H9 (cell line): ENCODE measurements at regions not wholly inside any gene's neighbourhood (a gene's known extent, or its start where the extent isn't known, plus 50 kb on each side); places are given as distances from the start of the nearest gene placed in this dataset.

Experiments
- DNase-seq: peaks from one replicate; pipeline ENCODE4 v3.0.0-alpha.2; 2017
- H2AFZ ChIP-seq: one replicate; pipeline ENCODE4 v1.6.1; 2013; ENCODE audit warnings: mild to moderate bottlenecking, low read length, control low read depth, moderate library complexity
- H2AK5ac ChIP-seq: 2 replicates; pipeline ENCODE4 v1.6.1; 2013; ENCODE audit warnings: low read length, control low read depth, mixed read lengths; ENCODE audit not compliant: insufficient read length
- H2BK120ac ChIP-seq: one replicate; pipeline ENCODE4 v1.6.1; 2013; ENCODE audit warnings: low read depth, mild to moderate bottlenecking, low read length, control low read depth, inconsistent platforms; ENCODE audit not compliant: poor library complexity, severe bottlenecking
- H2BK12ac ChIP-seq: 2 replicates; pipeline ENCODE4 v1.6.1; 2013; ENCODE audit warnings: low read length, control low read depth, mixed read lengths, low read depth; ENCODE audit not compliant: insufficient read length
- H2BK15ac ChIP-seq: 2 replicates; pipeline ENCODE4 v1.6.1; 2013; ENCODE audit warnings: low read depth, low read length, control low read depth
- H2BK20ac ChIP-seq: one replicate; pipeline ENCODE4 v1.6.1; 2013; ENCODE audit warnings: low read depth, mild to moderate bottlenecking, low read length, control low read depth, inconsistent platforms; ENCODE audit not compliant: poor library complexity, severe bottlenecking
- H2BK5ac ChIP-seq: 2 replicates; pipeline ENCODE4 v1.6.1; 2013; ENCODE audit warnings: low read length, control low read depth, mixed read lengths; ENCODE audit not compliant: insufficient read length
- H3K14ac ChIP-seq: 2 replicates; pipeline ENCODE4 v1.6.1; 2013; ENCODE audit warnings: low read length, control low read depth; ENCODE audit not compliant: insufficient read depth
- H3K18ac ChIP-seq: 2 replicates; pipeline ENCODE4 v1.6.1; 2013; ENCODE audit warnings: low read depth, mild to moderate bottlenecking, mixed read lengths, low read length, control low read depth; ENCODE audit not compliant: insufficient read length
- H3K23ac ChIP-seq: 2 replicates; pipeline ENCODE4 v1.6.1; 2013; ENCODE audit warnings: low read length, control low read depth, mixed read lengths, low read depth; ENCODE audit not compliant: insufficient read length
- H3K23me2 ChIP-seq: 2 replicates; pipeline ENCODE4 v1.6.1; 2013; ENCODE audit warnings: low read depth, mild to moderate bottlenecking, mixed read lengths, low read length, control low read depth; ENCODE audit not compliant: insufficient read length, poor library complexity, severe bottlenecking
- H3K27ac ChIP-seq: 2 replicates; pipeline ENCODE4 v1.5.1; 2013; ENCODE audit warnings: low read length, control low read depth, mixed read lengths, low read depth; ENCODE audit not compliant: insufficient read length
- H3K27me3 ChIP-seq: 2 replicates; pipeline ENCODE4 v1.6.1; 2013; ENCODE audit warnings: low read length, control low read depth, inconsistent platforms; ENCODE audit not compliant: insufficient read depth
- H3K4ac ChIP-seq: 2 replicates; pipeline ENCODE4 v1.6.1; 2013; ENCODE audit warnings: low read depth, mild to moderate bottlenecking, control low read depth, inconsistent platforms, low read length, moderate library complexity
- H3K4me1 ChIP-seq: 2 replicates; pipeline ENCODE4 v1.6.1; 2013; ENCODE audit warnings: low read length, control low read depth, inconsistent platforms; ENCODE audit not compliant: insufficient read depth
- H3K4me2 ChIP-seq: 2 replicates; pipeline ENCODE4 v1.6.1; 2013; ENCODE audit warnings: low read length, control low read depth, mixed read lengths; ENCODE audit not compliant: insufficient read length, insufficient read depth
- H3K56ac ChIP-seq: 2 replicates; pipeline ENCODE4 v1.6.1; 2013; ENCODE audit warnings: low read depth, mild to moderate bottlenecking, mixed read lengths, low read length, control low read depth; ENCODE audit not compliant: insufficient read length
- H3K79me1 ChIP-seq: 2 replicates; pipeline ENCODE4 v1.6.1; 2013; ENCODE audit warnings: low read depth, mild to moderate bottlenecking, moderate library complexity, low read length, control low read depth, inconsistent platforms; ENCODE audit not compliant: insufficient read depth, poor library complexity, severe bottlenecking
- H3K79me2 ChIP-seq: 2 replicates; pipeline ENCODE4 v1.6.1; 2013; ENCODE audit warnings: low read length, control low read depth, inconsistent platforms; ENCODE audit not compliant: insufficient read depth
- H3K9ac ChIP-seq: 2 replicates; pipeline ENCODE4 v1.6.1; 2013; ENCODE audit warnings: low read length, control low read depth, mixed read lengths; ENCODE audit not compliant: insufficient read length; ENCODE audit errors: extremely low read depth
- H3K9me3 ChIP-seq: one replicate; pipeline ENCODE4 v1.6.1; 2013; ENCODE audit warnings: low read depth, low read length, inconsistent platforms; ENCODE audit not compliant: control insufficient read depth
- H3T11ph ChIP-seq: one replicate; pipeline ENCODE4 v1.6.1; 2013; ENCODE audit warnings: mild to moderate bottlenecking, low read length, control low read depth, inconsistent platforms
- H4K20me1 ChIP-seq: one replicate; pipeline ENCODE4 v1.6.1; 2013; ENCODE audit not compliant: control insufficient read depth, insufficient read length, insufficient read depth
- H4K5ac ChIP-seq: 2 replicates; pipeline ENCODE4 v1.6.1; 2013; ENCODE audit warnings: low read depth, mild to moderate bottlenecking, mixed read lengths, low read length, control low read depth; ENCODE audit not compliant: insufficient read length
- H4K8ac ChIP-seq: replicated peaks from 2 replicates; pipeline ENCODE4 v1.6.1; 2013; ENCODE audit warnings: low read length, control low read depth, mixed read lengths, low read depth; ENCODE audit not compliant: insufficient read length
- H4K91ac ChIP-seq: 2 replicates; pipeline ENCODE4 v1.6.1; 2013; ENCODE audit warnings: low read depth, mild to moderate bottlenecking, moderate library complexity, mixed read lengths, low read length, control low read depth; ENCODE audit not compliant: insufficient read length
- H3K27ac Mint-ChIP-seq, 3 experiments: 2 replicates in 2 of 3; 3 replicates in 1 of 3; pipeline ENCODE4 v1.8.0; 2020 to 2021; ENCODE audit warnings: mixed read lengths in 3 of 3, mild to moderate bottlenecking in 1 of 3, moderate library complexity in 1 of 3
- H3K27me3 Mint-ChIP-seq: 2 replicates; pipeline ENCODE4 v1.8.0; 2021; ENCODE audit warnings: low read depth, mild to moderate bottlenecking, moderate library complexity, mixed read lengths
- H3K36me3 Mint-ChIP-seq, 3 experiments: 2 replicates in 2 of 3; 3 replicates in 1 of 3; pipeline ENCODE4 v1.8.0; 2020 to 2021; ENCODE audit warnings: low read depth in 3 of 3, mixed read lengths in 3 of 3; ENCODE audit not compliant: insufficient read depth in 1 of 3
- H3K4me1 Mint-ChIP-seq, 2 experiments: 2 replicates each; pipeline ENCODE4 v1.8.0; 2020; ENCODE audit warnings: mixed read lengths in 2 of 2
- H3K4me3 Mint-ChIP-seq, 2 experiments: 2 replicates in 1 of 2; 3 replicates in 1 of 2; pipeline ENCODE4 v1.8.0; 2020 to 2021; ENCODE audit warnings: mild to moderate bottlenecking in 2 of 2, mixed read lengths in 2 of 2, moderate library complexity in 1 of 2
- H3K9me3 Mint-ChIP-seq, 2 experiments: 2 replicates in 1 of 2; 3 replicates in 1 of 2; pipeline ENCODE4 v1.8.0; 2020; ENCODE audit warnings: mild to moderate bottlenecking in 2 of 2, mixed read lengths in 2 of 2, moderate library complexity in 1 of 2
- CTCF ChIP-seq: fragments of 200-600 bp; sonication (generic); conservative IDR thresholded peaks from 3 replicates; pipeline ENCODE4 v1.8.0; 2021; ENCODE audit warnings: antibody characterized with exemption, mild to moderate bottlenecking
- WGBS: extraction: QIAGEN DNeasy Blood & Tissue Kit; methylation state at CpG from one replicate; pipeline ENCODE4 v1.1.7; 2013; ENCODE audit warnings: missing lambda C conversion rate, low lambda C conversion rate, mixed read lengths; ENCODE audit not compliant: insufficient read length; ENCODE audit errors: extremely low coverage; 5-methylcytosine and 5-hydroxymethylcytosine counted together

GRCh38 chr1:80961464-80962190 lies 839.1 kb upstream of the ADGRL2 start:
- Histone ChIP-seq H3K23me2 (no peaks in the 10 kb centered on the region), H3K27me3 (no peaks in the 10 kb centered on the region), H3K14ac (no peak overlapping the region), H3K23ac (no peak overlapping the region), H3K18ac (no peak overlapping the region), H3T11ph (no peak overlapping the region), H4K91ac (no peak overlapping the region), H2BK15ac (no peak overlapping the region), H3K9ac (no peak overlapping the region), H3K27ac (no peak overlapping the region), H4K20me1 (no peaks in the 10 kb centered on the region), H3K79me2 (no peaks in the 10 kb centered on the region), H3K9me3 (no peaks in the 10 kb centered on the region), H2AFZ (no peak overlapping the region), H4K8ac (no peak overlapping the region), H4K5ac (no peak overlapping the region), H3K4me2 (no peak overlapping the region), H2BK5ac (no peak overlapping the region), H3K79me1 (no peaks in the 10 kb centered on the region), H2BK12ac (no peak overlapping the region), H3K56ac (no peak overlapping the region), H3K4ac (no peak overlapping the region), H3K4me1 (no peaks in the 10 kb centered on the region), H2BK20ac (no peak overlapping the region), H2BK120ac (no peak overlapping the region), H2AK5ac (no peak overlapping the region)
- Mint-ChIP-seq H3K4me3 (no peak overlapping the region), H3K27me3 (no peaks in the 10 kb centered on the region), H3K9me3 (no peaks in the 10 kb centered on the region), H3K27ac (no peak overlapping the region), H3K4me1 (peaks cover 5% of the 10 kb centered on the region in 2 experiments; a peak in 2 of 4 replicates), H3K36me3 (no peaks in the 10 kb centered on the region)
- no CpG with 5 or more reads among the region's 5 CpGs for WGBS
- no peak for TF ChIP-seq CTCF
- no peak for DNase-seq
